ENCODE measurements at regions not wholly inside any gene's neighbourhood (a gene's known extent, or its start where the extent isn't known, plus 50 kb on each side); places are given as distances from the start of the nearest gene placed in this dataset.
"Not testable (repeated sequence)": the region's sequence is repeated elsewhere in the genome, so short reads cannot be mapped to it uniquely, and the experiment has no call there.

GRCh38 chr12:131612092-131612755, 98.7 kb upstream of the SFSWAP start:
- DNase-seq = no peak

- no peak for DNase-seq
These were observed 97.7 kb upstream of the SFSWAP start for GRCh38 chr12:131613186-131613585.

- no peak for DNase-seq
These were observed 97.2 kb upstream of the SFSWAP start for GRCh38 chr12:131613678-131614077.

GRCh38 chr12:131615326-131616042, 95.4 kb upstream of the SFSWAP start:
- DNase-seq = peak; percentile 26

- no peak for DNase-seq
These were observed 94.7 kb upstream of the SFSWAP start for GRCh38 chr12:131616043-131616700.

- DNase-seq = no peak
These were observed 94.2 kb upstream of the SFSWAP start for GRCh38 chr12:131616738-131617137.

- no peak for DNase-seq
These were observed 93.7 kb upstream of the SFSWAP start for GRCh38 chr12:131617179-131617578.

GRCh38 chr12:131617596-131618302, 93.1 kb upstream of the SFSWAP start:
- DNase-seq = no peak

- DNase-seq = peak; percentile 64
These were observed 92.6 kb upstream of the SFSWAP start for GRCh38 chr12:131618303-131618658.

- no peak for DNase-seq
These were observed 92.2 kb upstream of the SFSWAP start for GRCh38 chr12:131618701-131619100.

- no peak for DNase-seq
These were observed 91.7 kb upstream of the SFSWAP start for GRCh38 chr12:131619106-131619642.

GRCh38 chr12:131619736-131620506, 91.0 kb upstream of the SFSWAP start:
- no peak for DNase-seq

GRCh38 chr12:131620520-131620919, 90.4 kb upstream of the SFSWAP start:
- no peak for DNase-seq

GRCh38 chr12:131620946-131621681, 89.8 kb upstream of the SFSWAP start:
- no peak for DNase-seq

GRCh38 chr12:131621701-131622421, 89.0 kb upstream of the SFSWAP start:
- peak; percentile 52 for DNase-seq

GRCh38 chr12:131622422-131622955, 88.4 kb upstream of the SFSWAP start:
- no peak for DNase-seq

GRCh38 chr12:131623404-131624368, 87.2 kb upstream of the SFSWAP start:
- not testable (repeated sequence) for DNase-seq

- DNase-seq = peak; percentile 49
These were observed 86.5 kb upstream of the SFSWAP start for GRCh38 chr12:131624369-131624739.

- DNase-seq = peak; percentile 63
These were observed 86.0 kb upstream of the SFSWAP start for GRCh38 chr12:131624756-131625501.

Data from eye (tissue), 1 donor.